ENCODE measurements at regions not wholly inside any gene's neighbourhood (a gene's known extent, or its start where the extent isn't known, plus 50 kb on each side); places are given as distances from the start of the nearest gene placed in this dataset.

- DNase-seq, result no peak
These were observed 1221.1 kb downstream of the SLITRK1 start for GRCh38 chr13:82661126-82661525.

GRCh38 chr13:82658811-82659210 is 1223.5 kb downstream of the SLITRK1 start:
- DNase-seq, result no peak

GRCh38 chr13:82657471-82657870 is 1224.8 kb downstream of the SLITRK1 start:
- no peak for DNase-seq

DNA sequence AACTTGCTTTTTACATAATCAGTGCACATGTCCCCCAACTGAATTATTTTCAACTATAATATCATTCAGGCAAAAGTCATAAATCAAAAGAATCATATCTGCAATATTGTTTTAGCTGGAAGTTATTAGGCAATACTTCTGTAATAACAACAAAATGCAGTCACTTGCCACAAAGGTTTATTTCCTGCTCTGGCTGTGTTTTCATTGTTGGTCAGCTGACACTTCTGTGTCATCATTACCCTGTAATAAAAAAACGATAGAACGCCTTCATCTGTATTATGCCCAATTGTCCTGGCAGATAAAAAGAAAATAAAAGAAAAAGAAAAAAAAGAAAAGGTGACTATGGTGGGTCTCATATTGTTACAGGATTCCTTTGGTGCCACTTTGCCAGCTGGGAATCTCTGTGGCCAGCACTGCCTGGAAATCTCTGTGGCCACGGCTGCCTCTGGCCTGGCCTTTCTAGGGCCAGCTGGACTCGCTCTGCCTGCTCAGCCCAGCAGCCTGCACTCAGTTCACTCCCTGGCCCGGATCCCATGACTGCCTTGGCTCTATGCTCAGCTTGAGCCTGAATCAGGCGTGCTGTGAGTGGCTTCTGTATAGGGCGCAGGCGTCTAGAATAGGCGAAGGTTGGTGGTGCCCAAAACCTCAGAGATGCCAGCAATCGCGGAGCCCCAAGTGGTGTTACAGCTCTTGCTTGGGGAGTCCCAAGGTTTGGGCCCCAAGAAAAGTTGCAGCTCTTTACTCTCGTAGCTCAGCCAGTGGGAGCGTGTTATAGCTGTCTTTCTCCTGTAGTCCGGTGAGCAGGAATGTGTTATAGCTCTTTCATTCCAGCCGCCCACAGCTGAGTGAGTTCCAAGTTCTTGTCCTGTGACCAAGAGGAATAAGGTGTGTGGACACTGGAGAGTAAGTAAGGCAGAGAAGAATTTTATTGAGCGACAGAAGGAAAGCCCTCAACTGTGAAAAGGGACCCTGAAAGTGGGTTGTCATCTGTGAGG is 1227.1 kb downstream of the SLITRK1 start:
- DNase-seq, result no peak

- no peak for DNase-seq
These were observed 1228.1 kb downstream of the SLITRK1 start for GRCh38 chr13:82654143-82654542.

DNA sequence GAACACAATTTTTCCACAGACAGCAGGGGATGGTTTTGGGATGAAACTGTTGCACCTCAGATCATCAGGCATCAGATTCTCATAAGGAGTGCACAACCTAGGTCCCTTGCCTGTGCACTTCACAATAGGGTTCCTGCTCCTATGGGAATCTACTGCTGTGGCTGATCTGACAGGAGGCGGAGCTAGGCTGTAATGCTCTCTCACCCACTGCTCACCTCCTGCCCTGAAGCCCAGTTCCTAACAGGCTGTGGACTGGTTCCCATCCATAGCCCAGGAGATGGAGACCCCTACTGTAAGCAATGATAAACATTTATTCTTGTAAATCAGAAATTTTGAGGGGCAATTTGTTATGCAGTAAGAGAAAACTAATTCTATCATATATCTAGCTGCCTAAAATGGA is 1234.7 kb downstream of the SLITRK1 start:
- no peak for DNase-seq

DNA sequence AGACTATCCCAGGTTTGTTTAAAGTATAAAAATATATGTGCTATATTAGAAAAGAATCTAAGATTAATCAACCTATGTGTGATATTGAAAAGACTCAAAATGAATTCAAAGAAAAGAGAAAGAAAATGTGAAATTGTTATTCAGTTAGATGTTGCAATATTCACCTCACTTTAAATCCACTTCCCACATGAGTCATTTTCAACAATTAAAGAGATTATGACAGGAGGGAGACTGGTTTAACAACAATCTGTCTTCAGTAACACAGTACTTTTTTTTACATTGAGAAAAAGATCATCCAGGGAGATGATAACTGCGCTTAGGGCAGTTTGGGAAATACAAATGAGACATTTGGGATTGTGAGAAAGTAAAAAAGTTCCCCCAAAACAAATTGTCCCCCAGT is 1246.2 kb downstream of the SLITRK1 start:
- no peak for DNase-seq

GRCh38 chr13:82634946-82635345 is 1247.3 kb downstream of the SLITRK1 start:
- DNase-seq, result no peak

DNA sequence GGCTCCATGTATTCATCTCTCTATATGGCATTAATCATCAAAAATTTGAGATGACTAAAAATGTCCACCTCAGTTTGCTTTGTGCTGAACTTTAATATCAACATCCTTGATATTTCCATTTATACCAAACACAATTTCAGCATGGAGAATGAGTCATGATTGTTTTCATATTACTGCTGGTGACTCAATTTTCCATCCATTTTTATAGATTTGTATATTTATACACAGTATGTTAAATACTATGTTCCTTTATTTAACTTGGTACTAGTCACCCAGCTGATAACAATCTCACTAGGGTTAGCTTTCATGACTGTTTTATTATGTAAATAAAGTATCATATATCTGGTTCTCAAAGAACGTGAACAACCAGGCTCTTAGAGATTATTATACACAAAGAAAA is 1255.1 kb downstream of the SLITRK1 start:
- no peak for DNase-seq

DNA sequence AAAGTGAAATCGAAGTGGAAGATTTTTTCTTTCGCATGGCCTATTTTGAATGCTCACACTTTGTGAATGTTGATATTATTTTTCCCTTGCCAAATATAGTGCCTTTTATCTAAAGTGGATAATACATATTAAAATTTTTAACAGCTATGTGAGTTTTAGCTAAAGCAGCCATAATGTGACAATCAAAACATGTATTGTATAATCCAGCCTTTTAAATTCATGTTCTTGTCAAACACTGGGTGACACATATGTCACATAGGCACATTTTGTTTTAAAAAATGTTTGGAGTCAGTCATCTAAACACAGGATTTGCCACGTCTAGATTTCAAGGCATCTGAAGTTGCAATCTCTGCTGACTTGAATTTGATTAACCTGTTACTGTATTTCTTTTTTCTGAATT is 1256.6 kb downstream of the SLITRK1 start:
- no peak for DNase-seq

GRCh38 chr13:82615043-82615442 is 1267.2 kb downstream of the SLITRK1 start:
- no peak for DNase-seq

DNA sequence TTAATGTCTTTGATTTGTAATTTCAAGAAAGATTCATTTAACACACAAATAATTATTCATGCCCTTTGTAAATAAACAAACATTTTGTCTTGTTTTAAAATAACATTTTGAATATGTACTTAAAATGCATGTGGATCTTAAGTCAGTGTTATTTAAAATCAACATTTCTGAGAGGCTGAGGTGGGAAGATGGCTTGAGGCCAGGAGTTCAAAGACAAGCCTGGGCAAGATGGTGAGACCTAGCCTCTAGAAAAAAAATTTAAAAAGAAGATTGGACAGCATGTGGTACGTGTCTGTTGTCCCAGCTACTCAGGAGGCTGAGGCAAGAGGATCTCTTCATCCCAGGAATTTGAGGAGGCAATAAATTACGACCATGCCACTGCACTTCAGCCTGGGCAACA is 1268.2 kb downstream of the SLITRK1 start:
- no peak for DNase-seq

- no peak for DNase-seq
These were observed 1276.3 kb downstream of the SLITRK1 start for GRCh38 chr13:82606008-82606407.

- no peak for DNase-seq
These were observed 1284.5 kb downstream of the SLITRK1 start for GRCh38 chr13:82597747-82598146.

- no peak for DNase-seq
These were observed 1289.0 kb downstream of the SLITRK1 start for GRCh38 chr13:82593239-82593638.

GRCh38 chr13:82571653-82572052 is 1310.6 kb downstream of the SLITRK1 start:
- no peak for DNase-seq

- no peak for DNase-seq
These were observed 1312.7 kb downstream of the SLITRK1 start for GRCh38 chr13:82569581-82569980.

GRCh38 chr13:82566864-82567263 is 1315.4 kb downstream of the SLITRK1 start:
- DNase-seq, result no peak

DNA sequence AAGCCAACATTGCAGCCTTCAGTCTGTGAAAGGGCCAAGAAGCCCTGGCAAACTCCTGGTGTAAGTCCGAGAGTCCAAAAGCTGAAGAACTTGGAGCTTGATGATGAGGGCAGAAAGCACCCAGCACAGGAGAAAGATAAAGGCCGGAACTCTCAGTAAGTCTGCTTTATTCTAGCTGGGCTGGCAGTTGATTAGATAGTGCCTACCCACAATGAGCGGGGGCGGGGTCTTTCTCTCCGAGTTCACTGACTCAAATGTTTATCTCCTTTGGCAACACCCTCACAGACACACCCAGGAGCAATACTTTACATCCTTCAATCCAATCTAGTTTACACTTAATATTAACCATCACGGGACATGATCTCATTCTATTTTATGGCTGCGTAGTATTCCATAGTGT is 1317.1 kb downstream of the SLITRK1 start:
- DNase-seq, result no peak

DNA sequence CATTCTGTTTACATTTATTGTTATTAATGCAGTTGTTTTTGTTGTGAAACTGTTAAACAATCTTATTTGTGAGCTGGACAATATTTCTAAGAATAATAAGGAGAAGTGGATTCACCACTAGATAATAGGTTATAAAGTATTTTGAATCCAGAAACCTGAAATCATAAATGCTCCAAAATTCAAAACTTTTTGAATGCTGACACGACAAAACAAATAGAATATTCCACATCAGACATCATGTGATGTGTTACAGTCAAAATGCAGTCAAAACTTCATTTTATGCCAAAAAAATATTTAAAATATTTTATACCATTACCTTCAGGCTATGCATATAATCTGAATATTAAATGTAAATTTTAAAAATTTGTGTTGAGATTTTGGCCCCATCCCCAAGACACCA is 1321.4 kb downstream of the SLITRK1 start:
- DNase-seq, result no peak

- DNase-seq, result no peak
These were observed 1359.4 kb downstream of the SLITRK1 start for GRCh38 chr13:82522872-82523271.

DNA sequence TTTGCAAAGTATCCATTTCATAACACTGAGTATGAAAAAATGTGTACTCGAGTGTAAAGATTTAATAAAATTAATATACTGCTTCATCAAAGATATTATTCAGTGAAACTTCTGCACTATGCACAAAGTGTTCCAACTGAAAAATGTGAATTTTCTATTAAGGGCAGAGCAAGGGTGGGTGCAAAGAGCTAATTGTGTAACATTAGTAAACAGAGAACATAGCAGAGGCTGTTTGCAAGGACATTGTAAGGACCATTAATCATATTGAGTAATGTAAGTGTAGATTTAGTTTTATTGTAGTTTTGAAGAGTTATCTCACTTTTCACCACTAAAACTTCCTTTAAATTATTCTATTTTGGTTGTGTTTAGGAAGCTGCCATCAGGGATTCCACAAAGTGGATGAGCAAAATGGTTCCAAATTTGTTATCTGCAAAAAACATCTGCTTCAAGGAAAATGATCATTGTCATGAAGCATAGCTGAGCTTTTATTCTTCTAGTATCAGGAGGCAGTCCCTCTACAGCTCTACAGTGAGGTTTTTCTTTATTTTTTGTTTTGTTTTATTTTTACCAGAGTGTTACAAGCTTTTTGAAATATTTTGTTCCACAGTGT is 1375.4 kb downstream of the SLITRK1 start:
- no peak for DNase-seq

- no peak for DNase-seq
These were observed 1380.4 kb downstream of the SLITRK1 start for GRCh38 chr13:82501834-82502233.

DNA sequence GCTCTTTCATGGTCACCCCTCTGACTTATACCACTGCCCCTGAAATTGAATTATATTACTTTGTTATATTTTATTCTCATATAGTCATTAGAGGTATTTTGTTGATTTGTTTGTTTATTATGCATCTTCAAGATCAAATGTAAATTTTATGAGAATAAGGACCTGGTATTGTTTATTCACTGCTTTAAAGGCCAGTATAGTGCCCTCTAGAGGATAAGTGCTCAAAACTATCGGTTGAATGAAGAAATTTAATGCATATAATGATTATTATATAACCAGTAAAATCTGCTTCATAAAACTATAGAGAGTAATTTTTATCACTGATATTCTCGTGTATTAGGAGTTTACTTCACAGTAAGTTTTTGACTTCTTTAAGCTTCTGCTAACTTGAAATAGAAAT is 1401.9 kb downstream of the SLITRK1 start:
- DNase-seq, result no peak
